Neuronal stem cell (in vitro differentiated cells): ENCODE measurements at regions not wholly inside any gene's neighbourhood (a gene's known extent, or its start where the extent isn't known, plus 50 kb on each side); places are given as distances from the start of the nearest gene placed in this dataset.

Experiments used
- DNase-seq: peaks from one replicate; pipeline ENCODE4 v3.0.0-alpha.2; 2013; ENCODE audit warnings: low spot score
- H2AFZ ChIP-seq: one replicate; pipeline ENCODE4 v1.6.1; 2013; ENCODE audit warnings: mild to moderate bottlenecking, low read length, inconsistent platforms
- H2AK5ac ChIP-seq: 2 replicates; pipeline ENCODE4 v1.6.1; 2013; ENCODE audit warnings: low read depth, mild to moderate bottlenecking, inconsistent platforms, low read length, moderate library complexity, mixed read lengths
- H2BK120ac ChIP-seq: 2 replicates; pipeline ENCODE4 v1.6.1; 2013; ENCODE audit warnings: low read depth, mild to moderate bottlenecking, inconsistent platforms, low read length, moderate library complexity, mixed read lengths
- H2BK12ac ChIP-seq: one replicate; pipeline ENCODE4 v1.6.1; 2013; ENCODE audit warnings: low read length, inconsistent platforms
- H2BK15ac ChIP-seq: 2 replicates; pipeline ENCODE4 v1.6.1; 2013; ENCODE audit warnings: mild to moderate bottlenecking, low read length, inconsistent platforms, mixed read lengths
- H2BK5ac ChIP-seq: one replicate; pipeline ENCODE4 v1.6.1; 2013; ENCODE audit warnings: inconsistent platforms, mild to moderate bottlenecking, low read length, moderate library complexity
- H3K14ac ChIP-seq: one replicate; pipeline ENCODE4 v1.6.1; 2013; ENCODE audit warnings: low read length, inconsistent platforms
- H3K18ac ChIP-seq: 2 replicates; pipeline ENCODE4 v1.6.1; 2013; ENCODE audit warnings: low read length, inconsistent platforms
- H3K23ac ChIP-seq: 2 replicates; pipeline ENCODE4 v1.6.1; 2013; ENCODE audit warnings: low read depth, mild to moderate bottlenecking, mixed read lengths, low read length, inconsistent platforms; ENCODE audit not compliant: poor library complexity
- H3K27ac ChIP-seq: replicated peaks from 3 replicates; pipeline ENCODE4 v1.5.1; 2013; ENCODE audit warnings: low read length, inconsistent platforms
- H3K27me3 ChIP-seq, 3 experiments: 2 replicates each; pipeline ENCODE4 v1.6.1; 2013; ENCODE audit warnings: low read length in 3 of 3, mild to moderate bottlenecking in 2 of 3, inconsistent platforms in 1 of 3, low read depth in 1 of 3, mixed read lengths in 1 of 3, moderate library complexity in 1 of 3; ENCODE audit not compliant: control insufficient read depth in 3 of 3, insufficient read depth in 3 of 3
- H3K36me3 ChIP-seq, 2 donors: replicated peaks in 1 of 2; 2 replicates each; pipeline ENCODE4 v1.6.1; 2013; ENCODE audit warnings: low read length in 2 of 2; ENCODE audit not compliant: control insufficient read depth in 2 of 2, insufficient read depth in 2 of 2
- H3K4ac ChIP-seq: 2 replicates; pipeline ENCODE4 v1.6.1; 2013; ENCODE audit warnings: inconsistent platforms, mild to moderate bottlenecking, low read length, moderate library complexity
- H3K4me1 ChIP-seq, 2 donors: 1 replicate in 1 of 2; 2 replicates in 1 of 2; pipeline ENCODE4 v1.6.1; 2013; ENCODE audit warnings: low read length in 2 of 2, low read depth in 1 of 2; ENCODE audit not compliant: control insufficient read depth in 2 of 2, insufficient read depth in 1 of 2
- H3K4me2 ChIP-seq: one replicate; pipeline ENCODE4 v1.6.1; 2013; ENCODE audit warnings: mild to moderate bottlenecking, low read length, inconsistent platforms; ENCODE audit not compliant: insufficient read depth, poor library complexity, severe bottlenecking
- H3K4me3 ChIP-seq, 2 donors: 2 replicates each; pipeline ENCODE4 v1.5.1; 2013; ENCODE audit warnings: low read length in 2 of 2, mild to moderate bottlenecking in 2 of 2, inconsistent platforms in 1 of 2, moderate library complexity in 1 of 2
- H3K79me1 ChIP-seq: one replicate; pipeline ENCODE4 v1.6.1; 2013; ENCODE audit warnings: low read depth, mild to moderate bottlenecking, inconsistent platforms, low read length, moderate library complexity
- H3K9ac ChIP-seq: one replicate; pipeline ENCODE4 v1.6.1; 2013; ENCODE audit warnings: mild to moderate bottlenecking, low read depth, low read length, inconsistent platforms; ENCODE audit not compliant: poor library complexity
- H3K9me3 ChIP-seq, 2 donors: replicated peaks in 1 of 2; 2 replicates each; pipeline versions ENCODE3 to v1.6.1; 2013; ENCODE audit warnings: low read length in 2 of 2, mild to moderate bottlenecking in 2 of 2, inconsistent platforms in 1 of 2, low read depth in 1 of 2, mixed read lengths in 1 of 2, moderate library complexity in 1 of 2; ENCODE audit not compliant: control insufficient read depth in 2 of 2, insufficient read depth in 1 of 2
- H4K8ac ChIP-seq: one replicate; pipeline ENCODE4 v1.6.1; 2013; ENCODE audit warnings: low read depth, mild to moderate bottlenecking, inconsistent platforms, low read length, moderate library complexity
- H4K91ac ChIP-seq: one replicate; pipeline ENCODE4 v1.6.1; 2013; ENCODE audit warnings: low read length, low read depth, mild to moderate bottlenecking, inconsistent platforms; ENCODE audit not compliant: poor library complexity
- WGBS, 2 donors: extraction: QIAGEN DNeasy Blood & Tissue Kit; methylation state at CpG; one replicate each; pipeline ENCODE4 v1.1.7; 2013; ENCODE audit warnings: missing lambda C conversion rate in 2 of 2, mixed read lengths in 1 of 2; ENCODE audit not compliant: insufficient read length in 2 of 2, insufficient replicate concordance in 1 of 2; ENCODE audit errors: extremely low coverage in 2 of 2; 5-methylcytosine and 5-hydroxymethylcytosine counted together

DNA sequence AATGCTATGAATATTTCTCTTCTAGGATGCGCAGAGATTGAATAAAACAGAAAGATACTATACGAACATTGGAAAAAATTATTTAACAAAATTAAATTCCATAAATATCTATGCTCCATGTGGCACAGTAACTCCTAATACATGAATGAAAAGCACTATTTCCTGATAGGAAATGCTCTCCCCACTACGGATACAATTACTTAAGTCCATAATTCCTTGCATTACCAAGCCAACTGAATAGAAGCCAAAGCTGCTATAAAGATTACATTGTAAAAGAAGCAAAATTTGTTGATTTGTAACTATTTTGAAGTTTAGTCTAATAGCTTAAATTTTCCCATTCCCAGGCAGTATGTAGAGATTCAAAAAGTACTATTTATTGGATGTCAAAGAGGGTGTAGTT is 61.8 kb upstream of the SNX2 start:
- Histone ChIP-seq H3K79me1 (no peaks in the 10 kb centered on the region), H3K27ac (no peak overlapping the region), H3K14ac (no peak overlapping the region), H2AFZ (no peak overlapping the region), H2BK12ac (no peak overlapping the region), H4K91ac (no peak overlapping the region), H3K4ac (no peak overlapping the region), H2AK5ac (no peak overlapping the region), H3K27me3 (no peaks in the 10 kb centered on the region), H2BK120ac (no peak overlapping the region), H3K9ac (no peak overlapping the region), H3K9me3 (no peaks in the 10 kb centered on the region), H3K18ac (no peak overlapping the region), H3K4me3 (no peak overlapping the region), H3K4me2 (no peak overlapping the region), H3K36me3 (no peaks in the 10 kb centered on the region), H2BK15ac (no peak overlapping the region), H2BK5ac (no peak overlapping the region), H3K4me1 (no peaks in the 10 kb centered on the region), H3K23ac (no peak overlapping the region), H4K8ac (no peak overlapping the region)
- no peak for DNase-seq
- WGBS, 2 donors: no CpG with 5 or more reads among the region's 3 CpGs

DNA sequence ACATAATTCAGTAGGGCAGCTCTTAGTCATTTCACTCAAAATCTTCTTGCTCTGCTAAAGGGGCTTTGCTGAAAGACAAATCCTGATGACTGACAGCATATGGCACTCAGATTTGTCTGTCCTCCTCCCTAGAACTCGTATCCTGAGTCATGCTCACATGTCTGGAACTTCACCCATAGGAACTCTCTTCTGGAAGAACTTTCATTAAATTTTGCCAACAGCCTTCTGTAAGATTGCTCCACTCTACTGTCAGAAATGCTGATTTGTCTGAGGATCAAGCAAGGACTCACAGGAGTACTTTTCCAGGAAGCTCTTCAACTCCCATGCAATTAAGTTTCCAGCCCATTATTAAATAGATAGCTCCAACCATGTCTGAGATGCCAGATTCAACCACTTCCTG is 59.8 kb upstream of the SNX2 start:
- Histone ChIP-seq H3K9me3 (no peaks in the 10 kb centered on the region), H4K8ac (no peak overlapping the region), H3K4me1 (no peaks in the 10 kb centered on the region), H4K91ac (no peak overlapping the region), H3K23ac (no peak overlapping the region), H2BK5ac (no peak overlapping the region), H2BK15ac (no peak overlapping the region), H2BK12ac (no peak overlapping the region), H2AK5ac (no peak overlapping the region), H3K18ac (no peak overlapping the region), H2AFZ (no peak overlapping the region), H3K27ac (no peak overlapping the region), H3K4ac (no peak overlapping the region), H3K14ac (no peak overlapping the region), H2BK120ac (no peak overlapping the region), H3K79me1 (no peaks in the 10 kb centered on the region), H3K27me3 (no peaks in the 10 kb centered on the region), H3K9ac (no peak overlapping the region), H3K36me3 (no peaks in the 10 kb centered on the region), H3K4me3 (no peak overlapping the region), H3K4me2 (no peak overlapping the region)
- DNase-seq: no peak
- WGBS, 2 donors: no CpG with 5 or more reads among the region's 1 CpG

DNA sequence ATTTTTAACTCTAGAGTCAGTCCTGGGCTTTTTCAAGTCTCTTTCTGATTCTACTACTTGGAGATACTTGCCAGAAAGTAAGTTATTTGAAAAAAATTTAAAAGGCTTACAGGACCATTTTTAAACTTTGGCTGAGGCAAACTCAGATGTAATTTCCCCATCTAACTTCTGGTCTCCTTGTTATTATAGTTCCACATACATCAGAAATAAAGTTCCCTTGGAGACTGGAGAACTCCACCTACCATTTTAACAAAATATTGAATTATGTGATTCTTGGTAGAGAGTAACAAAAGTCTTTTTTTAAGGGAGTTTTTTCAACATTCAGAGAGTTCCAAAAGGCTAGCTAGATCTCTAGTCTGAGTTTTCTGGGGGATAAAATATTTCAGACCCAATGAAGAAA is 56.3 kb upstream of the SNX2 start:
- Histone ChIP-seq H2AFZ (no peak overlapping the region), H3K9ac (no peak overlapping the region), H3K27ac (no peak overlapping the region), H3K4me1 (no peaks in the 10 kb centered on the region), H3K4me2 (no peak overlapping the region), H4K8ac (no peak overlapping the region), H2BK12ac (no peak overlapping the region), H3K79me1 (no peaks in the 10 kb centered on the region), H2BK5ac (no peak overlapping the region), H3K18ac (no peak overlapping the region), H2BK15ac (no peak overlapping the region), H3K14ac (no peak overlapping the region), H3K36me3 (no peaks in the 10 kb centered on the region), H2BK120ac (no peak overlapping the region), H4K91ac (no peak overlapping the region), H3K4me3 (no peak overlapping the region), H3K23ac (no peak overlapping the region), H3K27me3 (no peaks in the 10 kb centered on the region), H3K9me3 (no peaks in the 10 kb centered on the region), H2AK5ac (no peak overlapping the region), H3K4ac (no peak overlapping the region)
- DNase-seq: no peak

DNA sequence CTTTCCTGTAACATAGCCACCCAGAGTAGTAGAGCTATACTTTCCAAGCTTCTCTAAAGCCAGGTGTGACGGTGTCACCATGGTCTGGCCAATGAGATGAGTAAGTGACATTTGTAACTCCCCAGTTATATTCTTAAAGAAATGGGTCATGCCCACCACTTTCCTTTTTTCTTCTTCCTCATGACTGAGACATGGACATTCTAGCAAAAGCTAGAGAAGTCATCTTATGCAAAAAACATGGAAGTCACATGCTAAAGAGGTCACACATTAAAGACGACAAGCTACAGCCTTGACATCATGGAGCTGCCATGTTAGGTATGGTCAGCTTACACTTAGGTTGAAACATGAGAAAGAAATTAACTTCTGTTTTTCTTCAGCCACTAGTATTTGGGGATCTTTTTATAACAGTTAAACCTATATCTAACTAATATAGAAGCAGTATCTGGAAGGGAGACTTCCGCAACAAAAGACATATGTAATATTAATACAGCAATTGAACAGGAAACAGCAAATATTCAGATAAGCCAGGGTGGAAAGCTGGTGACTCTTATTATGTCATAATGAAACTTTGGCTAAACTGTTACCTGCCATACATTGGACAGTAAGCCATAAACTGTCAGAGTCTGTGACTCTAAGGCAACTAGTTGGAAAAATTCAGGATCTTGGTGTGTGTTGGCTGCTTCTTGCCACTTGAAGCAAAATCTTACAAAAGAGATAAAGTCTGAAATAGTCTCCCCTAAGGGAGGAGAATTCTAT is 54.7 kb upstream of the SNX2 start:
- no peak overlapping the region for H4K8ac ChIP-seq
- H3K18ac ChIP-seq: no peak overlapping the region
- H3K14ac ChIP-seq: no peak overlapping the region
- no peak for DNase-seq
- no peak overlapping the region for H4K91ac ChIP-seq
- H3K27ac ChIP-seq: no peak overlapping the region
- H3K4me1 ChIP-seq: no peaks in the 10 kb centered on the region
- no peaks in the 10 kb centered on the region for H3K36me3 ChIP-seq
- no peak overlapping the region for H2BK12ac ChIP-seq
- H3K27me3 ChIP-seq: no peaks in the 10 kb centered on the region
- no peak overlapping the region for H2AFZ ChIP-seq
- H2BK15ac ChIP-seq: no peak overlapping the region
- H3K23ac ChIP-seq: no peak overlapping the region
- H2BK120ac ChIP-seq: no peak overlapping the region
- no peak overlapping the region for H2AK5ac ChIP-seq
- H3K4me2 ChIP-seq: no peak overlapping the region
- no peak overlapping the region for H3K4ac ChIP-seq
- WGBS, 2 donors: no CpG with 5 or more reads among the region's 3 CpGs
- H3K9me3 ChIP-seq: no peaks in the 10 kb centered on the region
- H3K4me3 ChIP-seq: no peak overlapping the region
- H3K79me1 ChIP-seq: no peaks in the 10 kb centered on the region
- no peak overlapping the region for H2BK5ac ChIP-seq
- H3K9ac ChIP-seq: no peak overlapping the region
